H54 (cell line): ENCODE measurements at regions not wholly inside any gene's neighbourhood (a gene's known extent, or its start where the extent isn't known, plus 50 kb on each side); places are given as distances from the start of the nearest gene placed in this dataset.
"Not testable (repeated sequence)": the region's sequence is repeated elsewhere in the genome, so short reads cannot be mapped to it uniquely, and the experiment has no call there.

ENCODE experiments used
- DNase-seq: peaks from one replicate; pipeline ENCODE4 v3.0.0; 2011; ENCODE audit warnings: low spot score, mixed read lengths; ENCODE audit not compliant: insufficient read length
- FAIRE-seq: peaks from 3 replicates; lab custom pipeline; 2011; peaks lifted over from hg19 to GRCh38; lab: Jason Lieb, UNC
- POLR2A ChIP-seq: IDR thresholded peaks from 2 replicates; pipeline ENCODE4 v1.6.1; 2011; ENCODE audit warnings: low read depth, mild to moderate bottlenecking, low read length

DNA sequence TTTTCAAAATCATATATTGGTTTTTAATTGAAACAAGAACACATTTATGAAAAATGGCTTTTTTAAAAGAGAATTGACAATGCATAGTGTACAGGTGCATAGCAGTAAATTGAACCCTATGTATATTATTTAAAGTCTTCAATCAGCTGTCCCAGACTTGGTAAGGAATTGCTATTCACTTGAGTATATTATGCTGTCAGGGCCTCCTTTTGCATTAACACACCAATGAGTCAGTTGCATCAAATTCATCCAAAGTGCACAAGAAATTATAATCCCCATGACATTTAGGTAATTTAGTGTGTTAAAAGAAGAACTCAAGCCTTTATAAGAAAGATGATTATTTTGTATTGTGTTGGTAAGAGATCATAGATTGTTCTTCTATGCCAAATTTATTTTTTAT, 748.8 kb upstream of the RIOK2 start:
- no peak for TF ChIP-seq POLR2A
- DNase-seq (no peak), FAIRE-seq (no peak)

DNA sequence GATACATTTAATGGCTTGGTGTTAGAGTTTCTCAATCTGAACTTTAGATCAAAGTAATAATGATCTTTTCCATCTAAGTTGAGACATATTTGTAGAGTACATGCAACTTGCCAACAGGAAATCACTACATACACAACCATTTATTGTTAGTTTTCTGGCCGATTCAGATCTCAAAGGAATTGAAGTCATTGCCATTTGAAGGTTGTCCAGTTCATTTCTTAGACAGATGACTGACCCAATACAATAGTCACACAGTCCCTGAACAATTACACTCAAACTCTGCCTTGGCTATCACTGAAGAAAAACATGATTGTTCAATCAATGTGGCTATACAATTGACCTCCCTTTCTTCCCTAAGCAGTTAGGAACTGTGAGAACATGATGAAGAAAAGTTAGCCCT, 753.2 kb upstream of the RIOK2 start:
- FAIRE-seq, result peak; percentile 55
- DNase-seq, result no peak
- TF ChIP-seq POLR2A, result no peak

DNA sequence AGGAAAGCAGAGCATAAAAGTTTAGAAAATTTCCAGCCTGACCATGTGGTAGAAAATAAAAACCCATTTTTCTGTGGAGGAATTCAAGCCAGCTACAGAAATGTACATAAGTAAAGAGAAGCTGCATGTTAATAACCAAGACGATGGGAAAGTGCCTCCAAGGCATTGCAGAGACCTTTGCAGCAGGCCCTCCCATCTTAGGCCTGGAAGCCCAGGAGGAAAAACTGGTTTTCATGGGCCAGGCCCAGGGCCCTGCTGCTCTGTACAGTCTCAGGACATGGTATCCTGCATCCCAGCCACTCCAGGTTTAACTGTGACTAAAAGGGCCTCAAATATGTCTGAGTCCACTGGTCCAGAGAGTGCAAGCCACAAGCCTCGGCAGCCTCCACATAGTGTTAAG, 754.8 kb upstream of the RIOK2 start:
- no peak for TF ChIP-seq POLR2A
- DNase-seq (no peak), FAIRE-seq (no peak)

DNA sequence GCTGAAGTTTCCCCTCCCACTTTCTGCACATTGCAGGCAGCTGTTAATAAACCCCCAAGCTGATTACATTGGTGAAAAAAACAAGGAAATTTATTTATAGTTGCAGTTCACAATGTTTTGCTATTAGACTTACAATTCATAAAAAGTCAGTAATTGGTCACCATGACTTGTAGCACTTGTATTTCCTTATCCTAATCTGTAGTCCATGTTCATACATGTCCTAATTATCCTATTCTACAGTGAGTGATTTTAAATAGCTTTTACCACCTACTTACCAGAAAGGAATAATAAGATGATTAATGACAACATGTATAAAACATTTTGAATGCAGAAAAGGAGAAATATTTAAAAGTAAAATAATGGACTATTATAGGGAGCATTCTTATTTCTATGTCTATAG, 760.0 kb upstream of the RIOK2 start:
- TF ChIP-seq POLR2A, result no peak
- FAIRE-seq, result no peak
- no peak for DNase-seq

DNA sequence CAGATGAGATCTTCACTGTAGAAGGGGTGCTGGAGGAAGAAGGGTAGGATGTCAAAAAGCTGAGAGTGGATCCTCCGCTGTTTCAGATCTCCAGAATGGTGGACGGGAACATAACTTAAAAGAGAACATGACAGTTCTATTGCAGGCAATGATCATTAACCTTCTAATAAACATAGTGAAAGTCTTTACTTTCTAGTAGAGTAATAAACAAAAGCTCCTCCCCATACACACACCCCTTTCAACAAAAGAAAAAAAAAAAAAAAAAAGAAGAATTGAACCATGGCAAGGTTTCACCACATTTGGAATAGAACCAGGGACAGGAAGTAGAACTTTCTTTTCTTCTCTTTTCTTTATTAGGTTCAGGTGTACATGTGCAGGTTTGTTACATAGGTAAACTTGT, 768.1 kb upstream of the RIOK2 start:
- DNase-seq, result no peak
- no peak for FAIRE-seq
- TF ChIP-seq POLR2A, result no peak

GRCh38 chr5:97955450-97955849, 772.4 kb upstream of the RIOK2 start:
- FAIRE-seq (no peak), DNase-seq (no peak)
- TF ChIP-seq POLR2A, result no peak

DNA sequence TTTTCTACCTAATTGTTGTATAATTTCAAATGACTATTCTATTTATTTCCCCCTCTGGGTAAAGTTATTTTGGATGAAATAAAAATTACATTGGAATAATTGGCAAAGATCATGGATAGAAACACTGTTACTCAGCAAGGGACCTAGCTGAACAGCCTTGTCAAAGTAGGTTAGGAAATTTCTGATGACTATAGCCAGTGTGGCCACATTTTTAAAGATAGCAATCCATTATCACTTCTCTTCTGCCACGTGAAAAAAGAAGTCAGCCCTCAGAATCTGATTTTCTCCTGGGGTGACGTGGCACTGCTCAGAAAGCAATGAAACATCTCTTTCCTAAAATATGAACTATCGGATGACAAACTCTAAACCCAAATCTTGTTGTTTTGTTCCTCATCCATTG, 784.2 kb upstream of the RIOK2 start:
- TF ChIP-seq POLR2A, result no peak
- no peak for FAIRE-seq
- no peak for DNase-seq

DNA sequence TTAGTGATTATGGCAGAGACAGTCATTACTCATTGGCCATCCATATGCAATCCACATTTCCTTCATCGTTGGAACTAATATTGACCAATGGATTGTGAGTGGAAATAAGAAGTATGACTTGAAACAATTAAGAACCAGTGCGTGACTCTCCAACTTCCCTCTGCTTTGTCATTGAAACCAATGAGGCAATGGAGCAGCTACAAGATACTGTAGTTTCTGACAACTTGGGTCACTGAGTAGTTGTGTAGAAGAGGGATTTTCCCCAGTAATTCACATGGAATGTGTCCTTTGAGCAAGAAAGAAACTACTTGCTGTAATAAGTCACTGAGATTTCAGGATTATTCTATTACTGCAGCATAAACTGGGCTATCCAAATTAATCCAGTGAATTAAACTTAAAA, 785.3 kb upstream of the RIOK2 start:
- TF ChIP-seq POLR2A, result no peak
- FAIRE-seq, result no peak

GRCh38 chr5:97979740-97980139, 793.7 kb upstream of the RGMB start:
- TF ChIP-seq POLR2A, result no peak
- no peak for DNase-seq
- FAIRE-seq, result no peak

More for the DNA sequence above, 785.3 kb upstream of the RIOK2 start:
- no peak for DNase-seq

DNA sequence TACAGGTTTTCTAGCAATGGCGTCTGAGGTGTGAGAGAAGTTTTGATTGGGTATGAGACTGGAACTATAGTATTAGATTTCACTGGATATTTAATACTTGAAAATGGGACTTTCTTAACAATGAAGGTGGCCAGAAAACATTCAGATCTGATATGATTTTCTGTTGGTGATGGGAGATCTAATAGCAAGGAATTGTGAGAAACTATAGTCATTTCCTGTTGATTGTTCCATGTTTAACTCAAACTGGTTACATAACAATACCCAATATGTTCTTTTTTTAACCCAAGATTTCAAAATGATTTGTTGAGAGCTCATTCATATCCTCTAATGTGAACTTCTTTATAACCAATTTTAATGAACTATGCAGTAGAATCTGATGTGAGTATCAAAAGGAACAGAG, 793.2 kb upstream of the RGMB start:
- FAIRE-seq (no peak), DNase-seq (no peak)
- no peak for TF ChIP-seq POLR2A

DNA sequence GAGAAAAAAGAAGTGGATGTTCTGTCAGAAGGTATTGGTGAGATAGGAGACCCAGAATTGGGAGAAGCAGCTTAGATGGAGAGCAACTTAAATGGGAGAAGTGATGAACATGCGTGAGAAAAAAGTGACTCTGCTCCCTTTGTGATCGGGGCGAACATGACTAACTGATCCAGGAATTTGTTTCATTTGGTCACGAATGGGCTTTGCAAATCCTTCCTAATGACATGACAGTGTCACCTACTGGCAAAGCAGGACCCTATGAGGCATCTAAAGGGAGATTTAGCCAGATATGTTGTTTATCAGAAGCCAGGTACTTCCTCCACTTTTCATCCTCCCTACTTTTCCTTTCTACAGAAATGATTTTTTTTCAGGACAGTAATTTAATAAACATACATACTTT, 787.4 kb upstream of the RGMB start:
- no peak for DNase-seq
- peak; percentile 84 for FAIRE-seq
- no peak for TF ChIP-seq POLR2A

GRCh38 chr5:97991236-97991635, 782.2 kb upstream of the RGMB start:
- no peak for TF ChIP-seq POLR2A
- DNase-seq, result no peak
- FAIRE-seq, result no peak

GRCh38 chr5:97998941-97999340, 774.5 kb upstream of the RGMB start:
- FAIRE-seq, result no peak

GRCh38 chr5:98004463-98004862, 769.0 kb upstream of the RGMB start:
- TF ChIP-seq POLR2A, result no peak
- DNase-seq, result no peak
- no peak for FAIRE-seq

More at GRCh38 chr5:97998941-97999340, 774.5 kb upstream of the RGMB start:
- no peak for TF ChIP-seq POLR2A
- DNase-seq, result no peak

GRCh38 chr5:98016771-98017170, 756.7 kb upstream of the RGMB start:
- no peak for TF ChIP-seq POLR2A
- DNase-seq (no peak), FAIRE-seq (peak; percentile 11)

GRCh38 chr5:98030273-98030672, 743.2 kb upstream of the RGMB start:
- DNase-seq, FAIRE-seq: not testable (repeated sequence)

- not testable (repeated sequence) for FAIRE-seq, DNase-seq
These were observed 742.4 kb upstream of the RGMB start for GRCh38 chr5:98031036-98031435.
